ENCODE measurements at regions not wholly inside any gene's neighbourhood (a gene's known extent, or its start where the extent isn't known, plus 50 kb on each side); places are given as distances from the start of the nearest gene placed in this dataset.

DNA sequence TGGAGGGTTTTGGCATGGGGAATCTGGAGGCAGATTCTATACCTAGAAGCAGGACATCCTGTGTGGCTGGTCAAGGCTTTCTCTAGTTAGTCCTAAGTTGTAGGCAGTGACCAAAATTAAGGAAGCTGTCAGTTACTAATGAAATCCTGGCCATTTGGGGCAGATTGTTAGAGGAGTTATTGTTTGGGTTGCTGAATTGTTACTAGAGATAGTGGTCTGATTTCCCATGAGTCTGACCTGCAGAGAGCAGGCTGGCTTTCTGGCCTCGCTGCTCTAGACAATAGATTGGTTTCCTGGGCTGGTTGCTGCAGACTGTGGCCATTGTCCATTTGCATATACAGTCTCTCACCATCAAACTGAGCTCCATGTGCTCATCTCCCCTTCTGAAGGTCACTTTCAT lies 205.0 kb upstream of the SASH1 start:
- TF ChIP-seq, protein P1, sequence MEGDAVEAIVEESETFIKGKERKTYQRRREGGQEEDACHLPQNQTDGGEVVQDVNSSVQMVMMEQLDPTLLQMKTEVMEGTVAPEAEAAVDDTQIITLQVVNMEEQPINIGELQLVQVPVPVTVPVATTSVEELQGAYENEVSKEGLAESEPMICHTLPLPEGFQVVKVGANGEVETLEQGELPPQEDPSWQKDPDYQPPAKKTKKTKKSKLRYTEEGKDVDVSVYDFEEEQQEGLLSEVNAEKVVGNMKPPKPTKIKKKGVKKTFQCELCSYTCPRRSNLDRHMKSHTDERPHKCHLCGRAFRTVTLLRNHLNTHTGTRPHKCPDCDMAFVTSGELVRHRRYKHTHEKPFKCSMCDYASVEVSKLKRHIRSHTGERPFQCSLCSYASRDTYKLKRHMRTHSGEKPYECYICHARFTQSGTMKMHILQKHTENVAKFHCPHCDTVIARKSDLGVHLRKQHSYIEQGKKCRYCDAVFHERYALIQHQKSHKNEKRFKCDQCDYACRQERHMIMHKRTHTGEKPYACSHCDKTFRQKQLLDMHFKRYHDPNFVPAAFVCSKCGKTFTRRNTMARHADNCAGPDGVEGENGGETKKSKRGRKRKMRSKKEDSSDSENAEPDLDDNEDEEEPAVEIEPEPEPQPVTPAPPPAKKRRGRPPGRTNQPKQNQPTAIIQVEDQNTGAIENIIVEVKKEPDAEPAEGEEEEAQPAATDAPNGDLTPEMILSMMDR (conservative IDR thresholded peaks at IDR 0.05; ENCODE audit: low read depth, low read length) = no peak
- TF ChIP-seq EZH2 (IDR thresholded peaks at IDR 0.05; ENCODE audit: low read length, unreplicated experiment) = no peak

Measured in PC-3 (cell line).